Head of caudate nucleus (tissue), 42 donors: ENCODE measurements at regions not wholly inside any gene's neighbourhood (a gene's known extent, or its start where the extent isn't known, plus 50 kb on each side); places are given as distances from the start of the nearest gene placed in this dataset.

Experiments used
- DNase-seq, 42 donors: peaks; one replicate each; pipeline versions ENCODE4 v3.0.0 to v3.0.0-alpha.2; 2020 to 2021; ENCODE audit warnings: mixed read lengths in 7 of 42
- intact Hi-C: fragments of 100-400 bp; cut with DNase I; formaldehyde crosslinking; loops from one replicate; pipeline ENCODE4 v1.15.0; 2022

DNA sequence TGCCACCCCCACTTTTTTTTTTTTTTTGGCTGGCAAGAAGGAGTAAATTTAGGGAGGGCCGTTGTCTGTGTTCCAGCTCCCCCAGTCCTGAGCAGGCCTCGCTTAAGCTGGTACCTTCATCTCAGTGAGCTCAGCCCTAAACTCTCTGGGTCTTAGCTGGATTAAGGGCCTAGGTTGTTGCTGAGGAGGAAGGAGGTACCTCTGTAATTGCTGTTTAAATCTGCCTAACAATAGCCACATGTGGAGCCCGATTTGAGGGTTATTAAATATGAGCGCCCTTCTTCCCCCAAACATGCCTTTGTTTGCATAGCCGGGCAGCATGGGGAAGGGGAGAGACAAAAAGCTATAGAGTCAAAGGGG is 179.0 kb upstream of the PITX1 start:
- peak in 1 of 42 donors; percentile 29 for DNase-seq
- intact Hi-C loops, result no loop called here

DNA sequence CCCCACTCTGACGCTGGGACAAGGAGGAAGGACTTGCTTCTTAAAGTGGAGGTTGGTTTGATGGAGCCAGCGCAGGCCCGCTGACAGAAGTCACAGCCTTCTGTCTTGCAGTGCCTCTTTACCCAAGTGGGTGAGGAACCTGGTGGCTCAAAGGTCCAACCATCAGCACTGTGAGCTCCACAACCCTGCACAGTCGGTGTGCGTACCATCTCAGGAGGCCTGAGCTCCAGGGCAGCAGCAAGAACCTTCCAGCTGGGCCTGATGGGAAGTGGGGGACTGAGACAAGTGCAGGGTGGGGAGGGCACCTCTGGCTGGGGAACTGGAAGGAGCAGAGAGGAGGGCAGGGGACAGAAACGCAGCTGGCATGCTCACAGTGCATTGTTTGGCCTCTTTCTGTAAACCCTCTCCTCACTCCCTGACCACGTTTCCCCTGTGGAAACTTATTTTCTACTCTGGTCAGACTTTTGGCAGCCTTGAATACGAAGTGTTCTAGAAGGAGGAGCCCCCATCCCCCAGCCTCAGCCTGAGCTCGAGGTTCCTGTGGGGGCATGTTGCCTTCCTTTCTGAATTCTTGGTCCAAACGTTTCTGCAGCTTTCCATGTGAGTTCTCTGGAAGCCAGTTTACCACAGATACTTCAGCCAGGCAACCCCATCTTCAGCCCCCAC is 178.5 kb upstream of the PITX1 start:
- intact Hi-C loops, result no loop called here
- peak in 7 of 42 donors; percentile 5 to 36 (median 15) for DNase-seq

DNA sequence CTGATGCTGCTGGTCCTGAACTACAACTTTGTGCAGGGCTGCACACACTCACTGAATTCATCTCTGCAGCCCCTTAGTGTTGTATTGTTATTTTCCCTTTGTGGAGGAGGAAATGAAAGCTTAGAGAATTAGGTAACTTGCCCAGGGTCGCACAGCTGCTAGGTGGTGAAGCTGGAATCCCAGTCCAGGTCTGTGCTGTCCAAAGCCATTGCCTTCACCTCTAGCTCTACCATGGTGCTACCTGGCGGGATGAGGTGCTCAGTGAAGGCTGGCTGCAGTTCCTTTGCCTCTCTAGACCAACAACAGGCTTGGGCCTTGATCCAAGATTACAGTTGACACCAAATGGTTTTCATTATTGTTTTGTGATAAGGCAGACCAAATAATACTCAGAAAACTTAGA is 177.8 kb upstream of the PITX1 start:
- DNase-seq, result peak in 5 of 42 donors; percentile 3 to 16 (median 7)

DNA sequence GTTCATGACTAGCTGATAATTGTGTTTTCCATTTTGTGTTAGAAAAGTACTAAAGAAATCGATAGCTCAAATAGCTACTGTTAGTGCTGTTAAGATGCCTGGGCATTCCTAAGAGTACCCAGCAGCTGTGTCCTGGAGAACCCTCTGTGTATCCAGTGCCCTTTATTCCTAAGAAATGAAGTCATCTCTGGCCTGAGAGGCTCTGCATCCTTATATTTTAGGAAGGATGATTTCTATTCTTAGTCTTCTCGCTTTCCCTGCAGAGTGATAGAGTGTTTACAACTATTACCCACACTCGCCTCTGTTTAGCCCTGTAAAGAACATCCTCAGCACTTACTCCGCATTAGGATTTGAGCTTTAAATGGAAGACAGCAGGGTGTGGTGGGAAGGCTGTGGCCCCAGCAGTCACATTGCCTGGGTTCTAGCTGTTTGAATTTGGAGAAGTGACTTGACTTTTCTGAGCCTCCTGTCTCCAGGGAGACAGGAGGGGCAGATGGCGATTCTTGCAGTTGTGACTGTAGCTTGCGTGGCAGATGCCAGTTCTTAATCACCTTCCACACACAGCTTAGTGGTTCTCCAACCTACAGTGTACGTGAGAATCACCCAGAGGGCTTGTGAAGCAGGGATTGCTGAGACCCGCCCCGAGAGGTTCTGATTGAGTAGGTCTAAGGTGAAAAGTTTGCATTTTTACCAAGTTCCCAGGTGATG is 177.2 kb upstream of the PITX1 start:
- DNase-seq, result peak in 6 of 42 donors; percentile 2 to 6 (median 4)
- intact Hi-C loops, result no loop called here

More for the DNA sequence above, 177.8 kb upstream of the PITX1 start:
- intact Hi-C loops, result no loop called here

GRCh38 chr5:135210286-135211055 is 176.4 kb upstream of the PITX1 start:
- DNase-seq, result peak in 6 of 42 donors; percentile 3 to 26 (median 8)
- intact Hi-C loops, result no loop called here

GRCh38 chr5:135208903-135209721 is 175.1 kb upstream of the PITX1 start:
- intact Hi-C loops, result no loop called here
- peak in 5 of 42 donors; percentile 3 to 28 (median 12) for DNase-seq

DNA sequence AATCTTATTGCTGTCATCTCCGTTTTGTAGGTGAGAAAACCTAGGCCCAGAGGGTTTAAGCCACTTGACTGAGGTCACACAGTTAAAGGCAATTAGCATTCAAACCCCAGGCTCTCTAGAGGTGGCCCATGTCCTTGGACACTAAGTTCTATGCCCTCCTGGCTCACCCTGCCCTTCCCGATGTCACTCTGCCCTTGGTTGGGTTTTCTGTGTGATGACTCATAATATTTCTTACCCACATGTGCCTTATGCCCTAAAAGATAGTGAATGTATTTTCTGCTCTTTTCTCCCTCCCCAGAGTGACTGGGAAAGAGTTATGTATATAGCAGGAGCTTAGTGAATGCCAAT is 174.5 kb upstream of the PITX1 start:
- DNase-seq, result peak in 4 of 42 donors; percentile 2 to 10 (median 4)

GRCh38 chr5:135207866-135208265 is 173.8 kb upstream of the PITX1 start:
- DNase-seq, result peak in 4 of 42 donors; percentile 4 to 35 (median 15)
- intact Hi-C loops, result no loop called here

More for the DNA sequence above, 174.5 kb upstream of the PITX1 start:
- intact Hi-C loops, result no loop called here

GRCh38 chr5:135206862-135207261 is 172.8 kb upstream of the PITX1 start:
- intact Hi-C loops, result no loop called here
- peak in 2 of 42 donors; percentile 5 for DNase-seq

DNA sequence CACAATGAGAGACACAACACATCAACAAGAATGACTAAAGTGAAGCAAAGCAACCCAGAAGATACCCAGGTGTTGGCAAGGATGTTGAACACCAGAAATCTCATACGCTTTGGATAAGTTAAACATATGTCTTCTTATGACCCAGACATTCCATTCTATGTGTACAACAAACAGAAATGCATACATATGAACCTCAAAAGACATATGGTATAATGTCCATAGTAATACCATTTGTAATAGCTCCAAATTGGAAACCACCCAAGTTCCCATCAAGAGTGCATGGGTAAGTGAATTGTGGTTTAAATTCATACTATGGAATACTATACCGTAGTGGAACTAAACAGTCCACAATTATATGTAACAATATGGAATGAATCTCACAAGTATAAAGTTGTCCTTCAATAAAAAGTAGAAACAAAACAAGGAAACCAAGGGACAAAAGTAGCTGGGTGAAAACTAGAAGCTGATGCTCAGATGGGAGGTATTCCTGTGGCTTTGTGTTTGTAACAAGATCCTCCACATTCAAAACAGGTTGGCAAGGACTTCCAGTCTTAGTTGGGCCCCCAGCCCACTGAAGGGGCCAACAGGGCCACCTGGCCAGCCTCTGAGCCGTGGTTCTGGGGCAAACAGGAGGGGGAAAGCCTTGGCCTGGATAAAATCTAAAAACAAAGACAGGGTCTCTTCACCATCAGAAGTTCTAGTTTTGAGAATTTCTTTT is 171.8 kb upstream of the PITX1 start:
- peak in 2 of 42 donors; percentile 6 to 9 for DNase-seq
- intact Hi-C loops, result no loop called here

GRCh38 chr5:135204151-135204600 is 170.1 kb upstream of the PITX1 start:
- DNase-seq, result peak in 1 of 42 donors; percentile 3
- intact Hi-C loops, result no loop called here

DNA sequence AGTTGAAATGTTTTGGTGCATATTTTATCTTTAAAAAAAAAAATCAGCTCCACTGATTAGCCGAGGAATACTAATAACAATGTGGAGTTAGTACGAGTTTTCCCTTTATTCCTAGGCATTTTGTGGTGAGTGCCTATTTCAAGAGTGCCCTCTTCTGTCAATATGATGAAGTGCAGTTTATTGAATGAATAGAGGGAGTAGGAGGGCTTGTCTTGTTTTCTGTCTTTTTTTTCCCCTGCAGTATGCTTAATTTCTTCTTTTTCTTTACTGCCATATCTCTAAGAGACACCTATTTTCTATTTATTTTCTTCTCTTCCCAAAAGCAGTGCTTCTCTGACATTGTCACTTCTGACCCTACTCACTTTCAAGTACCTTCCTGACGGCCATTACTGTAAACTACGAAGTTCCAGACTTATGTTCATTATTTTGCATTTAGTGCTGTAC is 169.6 kb upstream of the PITX1 start:
- DNase-seq, result no peak
- intact Hi-C loops, result no loop called here

DNA sequence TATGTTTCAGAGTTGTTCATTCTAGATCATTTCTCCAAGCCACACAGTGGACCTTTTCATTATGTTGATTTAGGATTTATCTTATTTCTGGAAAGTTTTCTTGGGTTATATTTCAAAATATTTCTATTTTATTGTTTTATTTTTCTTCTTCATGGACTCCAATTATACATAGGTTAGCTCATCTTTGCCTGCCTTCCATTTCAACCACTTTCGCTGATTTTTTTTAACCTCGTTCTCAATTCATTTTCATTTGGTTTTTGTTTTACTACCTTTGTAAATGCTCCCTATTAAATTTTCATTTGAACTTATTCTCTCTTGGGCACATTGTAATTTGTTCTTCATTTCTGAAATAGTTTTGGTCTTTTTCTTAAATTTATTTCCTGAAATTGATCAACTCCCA is 169.0 kb upstream of the PITX1 start:
- no peak for DNase-seq
- intact Hi-C loops, result no loop called here

- intact Hi-C loops, result no loop called here
- no peak for DNase-seq
Measured at GRCh38 chr5:135199919-135200318, 165.9 kb upstream of the PITX1 start.

DNA sequence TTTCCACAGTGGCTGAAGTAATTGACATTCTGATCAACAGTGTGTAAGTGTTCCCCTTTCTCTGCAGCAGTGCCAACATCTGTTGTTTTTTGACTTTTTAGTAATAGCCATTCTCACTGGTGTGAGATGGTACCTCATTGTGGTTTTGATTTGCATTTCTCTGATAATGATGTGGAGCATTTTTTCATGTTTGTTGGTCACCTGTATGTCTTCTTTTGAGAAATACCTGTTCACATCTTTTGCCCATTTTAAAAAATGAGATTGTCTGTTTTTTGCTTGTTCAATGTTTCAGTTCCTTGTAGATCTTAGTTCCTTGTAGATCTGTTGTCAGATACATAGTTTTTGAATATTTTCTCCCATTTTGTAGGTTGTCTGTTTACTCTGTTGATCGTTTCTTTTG is 162.5 kb upstream of the PITX1 start:
- no peak for DNase-seq
- intact Hi-C loops, result no loop called here

DNA sequence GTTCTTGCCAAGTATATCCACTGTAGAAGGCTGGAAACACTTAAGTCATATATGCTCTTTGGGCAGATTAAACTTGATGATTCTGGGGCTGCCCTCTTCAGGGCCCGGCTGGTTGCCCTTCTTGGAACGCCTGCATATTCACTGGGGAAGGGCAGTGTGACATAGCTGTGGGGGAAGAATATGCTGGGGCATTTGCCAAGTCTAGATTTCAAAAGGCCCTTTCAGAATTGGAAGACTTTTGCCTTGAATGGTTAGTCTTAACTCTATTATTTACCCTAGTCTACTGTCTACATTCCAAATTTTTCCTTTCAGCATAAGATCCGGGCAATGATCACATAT is 161.2 kb upstream of the PITX1 start:
- peak in 5 of 42 donors; percentile 6 to 45 (median 12) for DNase-seq

DNA sequence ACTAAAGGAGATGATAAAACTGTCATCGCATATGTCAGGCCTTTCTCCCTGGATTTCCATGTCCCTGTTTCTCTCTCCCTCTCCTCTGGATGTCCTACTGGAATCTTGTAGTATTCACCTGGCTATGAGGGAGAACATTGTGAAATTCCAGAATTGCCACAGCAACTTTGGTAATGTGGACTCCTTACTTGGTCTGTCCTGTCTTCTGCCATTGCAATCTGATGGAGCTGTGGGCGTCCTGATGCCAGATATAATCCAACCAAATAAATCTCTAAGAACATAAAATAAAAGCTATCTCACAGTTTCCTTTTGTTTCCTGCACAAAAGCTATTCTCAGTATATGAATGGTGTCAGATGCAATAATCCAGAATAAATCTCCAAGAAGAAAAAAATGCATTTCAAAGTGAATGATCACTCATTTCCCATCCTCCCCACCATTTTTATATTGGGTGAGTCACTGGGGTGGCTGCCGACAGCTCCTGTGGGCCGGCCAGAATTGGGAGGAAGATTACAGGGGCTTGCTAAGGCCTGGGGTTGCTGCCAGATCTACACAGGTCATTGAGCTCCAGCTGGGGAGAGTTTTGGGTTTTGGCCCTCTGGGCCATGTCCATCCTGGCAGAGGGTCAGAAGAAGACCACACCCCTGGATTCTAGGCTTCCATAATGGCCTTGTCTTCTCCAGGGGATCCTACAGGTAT is 160.7 kb upstream of the PITX1 start:
- intact Hi-C loops, result no loop called here
- DNase-seq, result peak in 5 of 42 donors; percentile 7 to 58 (median 19)

More for the DNA sequence above, 161.2 kb upstream of the PITX1 start:
- intact Hi-C loops, result no loop called here

- DNase-seq, result peak in 2 of 42 donors; percentile 3 to 20
- intact Hi-C loops, result no loop called here
Measured at GRCh38 chr5:135194126-135194488, 160.1 kb upstream of the PITX1 start.
